Psoas muscle (tissue), 7 donors: ENCODE measurements at regions not wholly inside any gene's neighbourhood (a gene's known extent, or its start where the extent isn't known, plus 50 kb on each side); places are given as distances from the start of the nearest gene placed in this dataset.

Experiments
- ATAC-seq, 4 donors: fragments of 200-7000 bp; cut with Tn5 transposase; one replicate each; pipeline ENCODE4 v1.9.1; 2020; ENCODE audit warnings: moderate library complexity in 3 of 4, mild to moderate bottlenecking in 2 of 4
- DNase-seq, 2 donors: peaks; one replicate each; pipeline ENCODE4 v3.0.0-alpha.2; 2020
- H3K27ac ChIP-seq: fragments of 200-600 bp; one replicate; pipeline ENCODE4 v1.8.0; 2022
- H3K27me3 ChIP-seq, 3 donors: fragments of 200-600 bp in 1 of 3; one replicate each; pipeline versions ENCODE4 v1.6.1 to v1.8.0; 2013 to 2022; ENCODE audit warnings: low read length in 2 of 3, mild to moderate bottlenecking in 2 of 3, moderate library complexity in 1 of 3; ENCODE audit not compliant: insufficient read depth in 3 of 3
- H3K36me3 ChIP-seq, 2 donors: fragments of 200-600 bp in 1 of 2; one replicate each; pipeline versions ENCODE4 v1.6.1 to v1.8.0; 2013 to 2022; ENCODE audit warnings: low read depth in 1 of 2, mild to moderate bottlenecking in 1 of 2, moderate library complexity in 1 of 2; ENCODE audit not compliant: insufficient read depth in 1 of 2
- H3K4me1 ChIP-seq: fragments of 200-600 bp; one replicate; pipeline ENCODE4 v1.8.0; 2022
- H3K4me3 ChIP-seq: fragments of 200-600 bp; one replicate; pipeline ENCODE4 v1.8.0; 2022; ENCODE audit warnings: mild to moderate bottlenecking
- H3K9me3 ChIP-seq: fragments of 200-600 bp; one replicate; pipeline ENCODE4 v1.8.0; 2022
- CTCF ChIP-seq: fragments of 200-600 bp; IDR thresholded peaks from one replicate; pipeline ENCODE4 v1.8.0; 2022; ENCODE audit warnings: antibody characterized with exemption
- WGBS, 3 donors: extraction: QIAGEN DNeasy Blood & Tissue Kit; methylation state at CpG; one replicate each; pipeline versions ENCODE4 v1.1.6 to v1.1.7; 2013; 5-methylcytosine and 5-hydroxymethylcytosine counted together
- intact Hi-C, 2 donors: fragments of 100-400 bp; cut with DNase I; formaldehyde crosslinking; loops; one replicate each; pipeline versions ENCODE4 v1.11.0 to v1.14.2; 2022
- donor health status: healthy with polysubstance abuse.
- donor health status: DM: no; HTN: no; CAD: no; lungs with moderate emphysema.
- donor health status: Bipolar disorder and iron deficiency.
- donor health status: healthy.
- donor health status: DM: yes; HTN: yes; CAD: no.
- donor health status: DM: no; HTN: no; CAD: no.
- donor health status: DM: yes; HTN: yes; CAD: no.

DNA sequence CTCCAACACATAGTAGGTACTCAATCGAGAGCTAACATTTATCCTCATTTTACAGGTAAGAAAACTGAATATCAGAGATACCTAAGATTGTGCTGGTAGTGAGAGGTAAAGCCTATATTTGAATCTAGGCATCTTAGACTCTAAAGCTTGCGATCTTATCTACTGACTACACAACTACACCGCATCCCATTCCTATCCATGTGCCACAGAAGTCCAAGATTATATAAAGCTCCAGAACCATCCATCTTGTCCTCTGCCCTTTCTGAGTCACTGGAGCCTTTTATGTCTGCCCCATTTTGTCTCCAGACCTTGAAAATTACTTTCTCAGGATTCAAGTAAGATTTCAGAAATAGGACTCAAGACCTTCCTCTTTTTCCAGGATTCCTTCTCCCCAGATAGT is 84.4 kb downstream of the OR5AK2 start:
- WGBS, 3 donors: 73 to 86% (median 74%) methylated on average over 3 of the region's 3 CpGs
- Histone ChIP-seq H3K27me3 (no peaks in the 10 kb centered on the region), H3K4me1 (no peaks in the 10 kb centered on the region), H3K27ac (no peak overlapping the region), H3K36me3 (no peaks in the 10 kb centered on the region), H3K4me3 (no peak overlapping the region), H3K9me3 (no peaks in the 10 kb centered on the region)
- DNase-seq (no peak), ATAC-seq (no peak)
- intact Hi-C loops: no loop called here
- no peak for TF ChIP-seq CTCF

DNA sequence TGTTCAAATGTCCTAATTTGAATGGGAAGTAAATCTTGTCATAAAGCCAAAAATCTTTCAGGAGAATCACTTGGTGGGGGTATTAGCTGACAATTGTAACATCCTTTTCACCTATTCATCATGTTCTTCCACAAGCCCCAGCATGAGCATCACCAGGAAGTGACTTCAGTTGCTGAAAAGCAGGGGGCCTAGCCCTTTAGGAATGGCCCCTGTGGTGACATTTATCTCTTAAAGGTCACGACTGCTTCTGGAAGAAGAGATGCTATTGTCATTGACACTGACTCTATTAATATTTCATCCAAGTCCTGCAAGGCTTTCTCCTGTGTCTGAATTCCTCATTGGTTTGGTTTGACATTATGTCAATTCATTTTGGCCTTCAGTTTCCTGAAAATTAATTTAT is 92.6 kb downstream of the OR5AK2 start:
- no peaks in the 10 kb centered on the region for H3K36me3 ChIP-seq
- H3K4me3 ChIP-seq: no peak overlapping the region
- 63 to 67% (median 64%) methylated on average over 1 of the region's 1 CpG for WGBS, 3 donors
- H3K27ac ChIP-seq: no peak overlapping the region
- no peaks in the 10 kb centered on the region for H3K4me1 ChIP-seq
- H3K27me3 ChIP-seq: no peaks in the 10 kb centered on the region
- intact Hi-C loops: no loop called here
- DNase-seq (no peak), ATAC-seq (no peak)
- TF ChIP-seq CTCF: no peak
- H3K9me3 ChIP-seq: no peaks in the 10 kb centered on the region

GRCh38 chr11:57082125-57082524 is 93.4 kb downstream of the OR5AK2 start:
- 75 to 86% (median 82%) methylated on average over 1 of the region's 1 CpG for WGBS, 3 donors
- H3K27ac ChIP-seq: no peak overlapping the region
- no peak for ATAC-seq
- no peaks in the 10 kb centered on the region for H3K27me3 ChIP-seq
- no peak for TF ChIP-seq CTCF
- H3K4me1 ChIP-seq: no peaks in the 10 kb centered on the region
- H3K4me3 ChIP-seq: no peak overlapping the region
- no peak for DNase-seq
- H3K9me3 ChIP-seq: no peaks in the 10 kb centered on the region
- H3K36me3 ChIP-seq: no peaks in the 10 kb centered on the region
- intact Hi-C loops: no loop called here

- H3K4me3 ChIP-seq: no peak overlapping the region
- 64 to 85% (median 70%) methylated on average over 2 of the region's 2 CpGs for WGBS, 3 donors
- H3K27ac ChIP-seq: no peak overlapping the region
- intact Hi-C loops: no loop called here
- no peaks in the 10 kb centered on the region for H3K36me3 ChIP-seq
- ATAC-seq (no peak), DNase-seq (no peak)
- no peaks in the 10 kb centered on the region for H3K4me1 ChIP-seq
- no peaks in the 10 kb centered on the region for H3K27me3 ChIP-seq
- no peak for TF ChIP-seq CTCF
- H3K9me3 ChIP-seq: no peaks in the 10 kb centered on the region
These were observed 95.1 kb downstream of the OR5AK2 start for GRCh38 chr11:57083641-57084385.

- Histone ChIP-seq H3K27me3 (peaks cover 0 to 5% (median 0%) of the 10 kb centered on the region in 3 donors), H3K4me3 (no peak overlapping the region), H3K36me3 (no peaks in the 10 kb centered on the region), H3K27ac (no peak overlapping the region), H3K4me1 (no peaks in the 10 kb centered on the region), H3K9me3 (no peaks in the 10 kb centered on the region)
- DNase-seq (no peak), ATAC-seq (no peak)
- intact Hi-C loops: no loop called here
- WGBS, 3 donors: 35 to 50% (median 50%) methylated on average over 1 of the region's 1 CpG
- TF ChIP-seq CTCF: no peak
These were observed 96.1 kb upstream of the LRRC55 start for GRCh38 chr11:57085611-57086010.
